Adrenal gland (tissue), 9 donors: ENCODE measurements at regions not wholly inside any gene's neighbourhood (a gene's known extent, or its start where the extent isn't known, plus 50 kb on each side); places are given as distances from the start of the nearest gene placed in this dataset.

Source experiments
- DNase-seq, 7 donors: peaks; one replicate each; pipeline ENCODE4 v3.0.0-alpha.2; 2019 to 2020
- H3K27ac ChIP-seq, 5 donors: fragments of 200-600 bp; sonication (generic) in 4 of 5; 1 replicate in 3 of 5; 2 replicates in 2 of 5; pipeline versions ENCODE4 v1.5.1 to v1.8.0; 2016 to 2020; ENCODE audit warnings: mild to moderate bottlenecking in 1 of 5
- H3K27me3 ChIP-seq: fragments of 200-600 bp; 2 replicates; pipeline ENCODE4 v1.8.0; 2021
- H3K36me3 ChIP-seq, 2 donors: fragments of 200-600 bp; replicated peaks in 1 of 2; 1 replicate in 1 of 2; 2 replicates in 1 of 2; pipeline versions ENCODE4 v1.5.1 to v1.8.0; 2018 to 2022
- H3K4me1 ChIP-seq, 2 donors: fragments of 200-600 bp; replicated peaks in 1 of 2; 1 replicate in 1 of 2; 2 replicates in 1 of 2; pipeline versions ENCODE4 v1.5.1 to v1.8.0; 2018 to 2021
- H3K4me3 ChIP-seq, 4 donors: fragments of 200-600 bp; sonication (generic) in 3 of 4; one replicate each; pipeline ENCODE4 v1.5.1; 2016 to 2018
- H3K9me3 ChIP-seq, 3 donors: fragments of 200-600 bp; sonication (generic) in 1 of 3; replicated peaks in 1 of 3; 1 replicate in 2 of 3; 2 replicates in 1 of 3; pipeline versions ENCODE4 v1.5.1 to v1.8.0; 2016 to 2021
- CTCF ChIP-seq, 6 experiments: fragments of 450-650 bp in 4 of 6; fragments of 200-600 bp in 2 of 6; sonication (generic) in 1 of 6; IDR thresholded peaks; 1 replicate in 5 of 6; 2 replicates in 1 of 6; pipeline versions ENCODE4 v1.5.1 to v1.8.0; 2016 to 2021; ENCODE audit warnings: antibody characterized with exemption in 6 of 6, mild to moderate bottlenecking in 2 of 6, moderate library complexity in 1 of 6
- POLR2A ChIP-seq, 2 donors: fragments of 450-650 bp; IDR thresholded peaks; one replicate each; pipeline ENCODE4 v1.6.1; 2017; ENCODE audit warnings: antibody characterized with exemption in 2 of 2, mild to moderate bottlenecking in 2 of 2, moderate library complexity in 1 of 2
- WGBS, 4 donors: extraction: QIAGEN DNeasy Blood & Tissue Kit in 2 of 4; methylation state at CpG; one replicate each; pipeline versions ENCODE4 v1.1.5 to v1.1.7; 2013 to 2017; 5-methylcytosine and 5-hydroxymethylcytosine counted together
- intact Hi-C, 2 donors: fragments of 100-400 bp; cut with DNase I; formaldehyde crosslinking; loops; one replicate each; pipeline versions ENCODE4 v1.14.1 to v1.15.0; 2022 to 2023
- donor health status: healthy with polysubstance abuse.
- donor health status: Bipolar disorder and iron deficiency.
- donor health status: DM: yes; HTN: yes; CAD: no.
- donor health status: DM: no; HTN: no; CAD: no.
- donor health status: DM: no; HTN: no; CAD: no.

- Histone ChIP-seq H3K27ac (no peak overlapping the region), H3K36me3 (no peaks in the 10 kb centered on the region), H3K9me3 (no peaks in the 10 kb centered on the region), H3K4me1 (no peaks in the 10 kb centered on the region), H3K4me3 (no peak overlapping the region), H3K27me3 (no peaks in the 10 kb centered on the region)
- 87 to 94% (median 91%) methylated on average over 11 of the region's 11 CpGs for WGBS, 4 donors
- intact Hi-C loops: no loop called here
- DNase-seq: no peak
- no peak for TF ChIP-seq POLR2A (IDR thresholded peaks at IDR 0.05)
- no peak for TF ChIP-seq CTCF (IDR thresholded peaks at IDR 0.05)
Observed at GRCh38 chr2:60097298-60097697, 456.2 kb downstream of the BCL11A start.

- intact Hi-C loops: no loop called here
- Histone ChIP-seq H3K4me1 (no peaks in the 10 kb centered on the region), H3K27me3 (no peaks in the 10 kb centered on the region), H3K9me3 (no peaks in the 10 kb centered on the region), H3K36me3 (no peaks in the 10 kb centered on the region), H3K4me3 (no peak overlapping the region), H3K27ac (no peak overlapping the region)
- WGBS, 4 donors: 71 to 89% (median 85%) methylated on average over 4 to 5 of the region's 5 CpGs
- TF ChIP-seq POLR2A (IDR thresholded peaks at IDR 0.05) (no peak), CTCF (IDR thresholded peaks at IDR 0.05) (no peak)
- DNase-seq: no peak
Observed at GRCh38 chr2:60096556-60096955, 456.9 kb downstream of the BCL11A start.

GRCh38 chr2:60095903-60096302, 457.6 kb downstream of the BCL11A start:
- Histone ChIP-seq H3K4me3 (no peak overlapping the region), H3K4me1 (no peaks in the 10 kb centered on the region), H3K9me3 (no peaks in the 10 kb centered on the region), H3K27ac (no peak overlapping the region), H3K36me3 (no peaks in the 10 kb centered on the region), H3K27me3 (no peaks in the 10 kb centered on the region)
- DNase-seq: no peak
- WGBS, 4 donors: 64 to 73% (median 69%) methylated on average over 2 of the region's 2 CpGs
- TF ChIP-seq POLR2A (IDR thresholded peaks at IDR 0.05) (no peak), CTCF (IDR thresholded peaks at IDR 0.05) (no peak)
- intact Hi-C loops: no loop called here

GRCh38 chr2:60095202-60095815, 458.1 kb downstream of the BCL11A start:
- no peak for DNase-seq
- no peaks in the 10 kb centered on the region for H3K4me1 ChIP-seq
- intact Hi-C loops: no loop called here
- 80 to 88% (median 84%) methylated on average over 2 of the region's 2 CpGs for WGBS, 4 donors
- no peaks in the 10 kb centered on the region for H3K36me3 ChIP-seq
- H3K27me3 ChIP-seq: no peaks in the 10 kb centered on the region
- no peak overlapping the region for H3K4me3 ChIP-seq
- no peak overlapping the region for H3K27ac ChIP-seq
- no peaks in the 10 kb centered on the region for H3K9me3 ChIP-seq
- TF ChIP-seq CTCF (IDR thresholded peaks at IDR 0.05) (no peak), POLR2A (IDR thresholded peaks at IDR 0.05) (no peak)
